ENCODE measurements at regions not wholly inside any gene's neighbourhood (a gene's known extent, or its start where the extent isn't known, plus 50 kb on each side); places are given as distances from the start of the nearest gene placed in this dataset.

DNA sequence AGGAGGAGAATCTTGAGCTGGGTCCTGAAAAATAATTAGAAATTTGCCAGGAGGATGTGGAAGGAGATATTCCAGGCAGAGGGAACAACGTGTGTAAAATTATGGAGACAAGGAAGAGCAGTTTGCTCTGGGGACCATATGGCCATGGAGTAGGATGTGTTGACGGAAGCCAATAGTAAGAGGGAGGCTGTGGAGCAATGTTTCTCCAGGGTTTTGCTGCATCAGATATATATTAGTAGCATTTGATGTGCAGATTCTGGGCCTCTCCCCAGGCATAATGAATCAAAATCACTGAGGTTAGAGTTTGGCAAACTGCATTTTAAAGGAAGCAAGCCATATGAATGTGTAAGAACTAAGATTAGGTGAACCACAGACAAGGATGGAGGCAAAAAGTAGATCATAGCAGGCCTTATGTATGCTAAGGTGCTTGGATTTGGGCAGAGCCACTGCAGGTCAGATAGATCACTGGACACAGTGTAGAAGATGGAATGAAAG is 192.9 kb upstream of the IL12A start:
- in situ Hi-C loops (cut with HindIII; ENCODE audit: low sequenced_read_pairs) = no loop called here
- TF ChIP-seq, protein P1, sequence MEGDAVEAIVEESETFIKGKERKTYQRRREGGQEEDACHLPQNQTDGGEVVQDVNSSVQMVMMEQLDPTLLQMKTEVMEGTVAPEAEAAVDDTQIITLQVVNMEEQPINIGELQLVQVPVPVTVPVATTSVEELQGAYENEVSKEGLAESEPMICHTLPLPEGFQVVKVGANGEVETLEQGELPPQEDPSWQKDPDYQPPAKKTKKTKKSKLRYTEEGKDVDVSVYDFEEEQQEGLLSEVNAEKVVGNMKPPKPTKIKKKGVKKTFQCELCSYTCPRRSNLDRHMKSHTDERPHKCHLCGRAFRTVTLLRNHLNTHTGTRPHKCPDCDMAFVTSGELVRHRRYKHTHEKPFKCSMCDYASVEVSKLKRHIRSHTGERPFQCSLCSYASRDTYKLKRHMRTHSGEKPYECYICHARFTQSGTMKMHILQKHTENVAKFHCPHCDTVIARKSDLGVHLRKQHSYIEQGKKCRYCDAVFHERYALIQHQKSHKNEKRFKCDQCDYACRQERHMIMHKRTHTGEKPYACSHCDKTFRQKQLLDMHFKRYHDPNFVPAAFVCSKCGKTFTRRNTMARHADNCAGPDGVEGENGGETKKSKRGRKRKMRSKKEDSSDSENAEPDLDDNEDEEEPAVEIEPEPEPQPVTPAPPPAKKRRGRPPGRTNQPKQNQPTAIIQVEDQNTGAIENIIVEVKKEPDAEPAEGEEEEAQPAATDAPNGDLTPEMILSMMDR (IDR thresholded peaks at IDR 0.05; ENCODE audit: low read depth, low read length) = no peak
- H3K4me3 ChIP-seq (ENCODE audit: low read depth, low read length) = no peak overlapping the region
- DNase-seq (ENCODE audit: low read depth, low spot score) = peak; percentile 26

DNA sequence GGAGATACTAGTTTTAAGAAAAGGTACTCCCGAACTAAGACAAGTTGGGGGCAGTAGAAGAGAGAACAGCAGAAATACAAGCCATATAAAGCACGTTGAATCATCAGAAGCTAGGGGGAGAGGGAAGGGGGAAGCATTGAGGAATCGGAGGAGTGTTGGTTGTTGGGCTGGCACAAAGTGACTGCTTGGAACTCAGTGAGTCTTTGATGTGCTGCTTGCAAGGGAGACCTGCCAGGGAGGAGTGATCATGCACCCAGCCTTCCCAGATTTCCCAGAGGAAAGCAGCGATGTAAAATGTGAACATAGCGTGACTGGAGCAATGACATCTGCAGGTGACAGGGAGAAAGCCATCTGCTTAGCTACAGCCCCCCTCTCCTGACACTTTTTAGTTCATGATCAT is 192.4 kb upstream of the IL12A start:
- TF ChIP-seq, protein P1 (IDR thresholded peaks at IDR 0.05; ENCODE audit: low read depth, low read length) = no peak
- in situ Hi-C loops (cut with HindIII; ENCODE audit: low sequenced_read_pairs) = no loop called here
- DNase-seq (ENCODE audit: low read depth, low spot score) = no peak
- H3K4me3 ChIP-seq (ENCODE audit: low read depth, low read length) = no peak overlapping the region

DNA sequence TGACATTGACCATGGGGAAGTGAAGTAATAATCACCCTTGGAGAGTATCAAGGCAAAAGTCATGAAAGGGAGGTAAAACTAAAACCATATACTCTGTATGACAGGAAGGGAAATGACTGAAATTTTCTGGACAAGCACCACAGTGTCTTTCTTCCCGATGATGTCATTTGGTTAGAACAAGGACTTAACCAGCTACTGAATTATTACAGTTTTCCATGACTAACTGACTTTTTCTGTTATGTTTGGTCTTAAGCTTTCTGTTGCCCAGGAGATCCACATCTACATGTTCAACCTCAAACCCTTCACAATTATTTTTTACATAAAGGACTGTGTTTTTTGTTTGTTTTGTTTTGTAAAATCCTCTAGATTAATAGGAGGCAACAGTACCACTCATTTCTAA is 191.9 kb upstream of the IL12A start:
- TF ChIP-seq, protein P1 (IDR thresholded peaks at IDR 0.05; ENCODE audit: low read depth, low read length) = no peak
- peak; percentile 94 for DNase-seq (ENCODE audit: low read depth, low spot score)
- in situ Hi-C loops (cut with HindIII; ENCODE audit: low sequenced_read_pairs) = no loop called here
- H3K4me3 ChIP-seq (ENCODE audit: low read depth, low read length) = no peak overlapping the region

DNA sequence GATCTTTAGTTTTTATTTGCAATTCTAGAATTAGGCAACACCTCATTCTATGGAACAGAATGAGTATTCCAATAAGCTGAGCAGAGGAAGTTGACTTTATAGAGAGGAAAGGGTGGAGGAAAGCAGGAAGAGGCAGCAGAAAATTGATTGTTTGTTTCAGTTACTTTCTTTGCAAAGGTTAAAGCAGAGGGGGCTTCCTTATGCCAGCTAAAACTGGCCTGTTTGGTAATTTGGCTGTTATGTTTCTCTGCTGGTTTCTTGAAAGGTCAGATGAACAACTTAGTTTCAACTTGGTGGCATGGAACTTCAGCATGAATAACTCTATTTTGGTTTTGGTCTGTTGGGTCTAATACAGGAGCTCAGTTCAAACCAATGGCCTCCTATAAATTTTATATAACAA is 190.9 kb upstream of the IL12A start:
- in situ Hi-C loops (cut with HindIII; ENCODE audit: low sequenced_read_pairs) = no loop called here
- TF ChIP-seq, protein P1 (IDR thresholded peaks at IDR 0.05; ENCODE audit: low read depth, low read length) = no peak
- no peak for DNase-seq (ENCODE audit: low read depth, low spot score)
- H3K4me3 ChIP-seq (ENCODE audit: low read depth, low read length) = no peak overlapping the region

DNA sequence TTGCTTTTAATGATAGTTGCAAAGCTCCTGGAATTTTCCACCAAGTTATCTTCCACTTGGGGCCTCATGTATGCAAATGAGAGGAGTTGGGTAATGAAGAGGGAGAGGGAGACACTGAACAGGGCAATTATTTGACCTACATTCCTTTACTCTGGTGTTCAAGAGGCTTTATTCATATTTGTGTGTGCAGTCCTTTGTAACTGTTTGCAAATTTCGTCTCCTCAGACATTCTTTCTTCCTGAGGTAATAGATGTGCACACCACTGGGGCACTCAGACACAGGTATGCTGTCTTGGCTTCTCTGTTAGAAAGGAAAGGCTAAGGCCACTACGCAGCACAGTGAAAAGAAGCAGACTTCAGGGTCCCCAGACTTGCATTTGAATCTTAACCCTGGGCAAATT is 189.7 kb upstream of the IL12A start:
- peak; percentile 70 for DNase-seq (ENCODE audit: low read depth, low spot score)
- TF ChIP-seq, protein P1 (IDR thresholded peaks at IDR 0.05; ENCODE audit: low read depth, low read length) = no peak
- H3K4me3 ChIP-seq (ENCODE audit: low read depth, low read length) = no peak overlapping the region
- in situ Hi-C loops (cut with HindIII; ENCODE audit: low sequenced_read_pairs) = no loop called here

DNA sequence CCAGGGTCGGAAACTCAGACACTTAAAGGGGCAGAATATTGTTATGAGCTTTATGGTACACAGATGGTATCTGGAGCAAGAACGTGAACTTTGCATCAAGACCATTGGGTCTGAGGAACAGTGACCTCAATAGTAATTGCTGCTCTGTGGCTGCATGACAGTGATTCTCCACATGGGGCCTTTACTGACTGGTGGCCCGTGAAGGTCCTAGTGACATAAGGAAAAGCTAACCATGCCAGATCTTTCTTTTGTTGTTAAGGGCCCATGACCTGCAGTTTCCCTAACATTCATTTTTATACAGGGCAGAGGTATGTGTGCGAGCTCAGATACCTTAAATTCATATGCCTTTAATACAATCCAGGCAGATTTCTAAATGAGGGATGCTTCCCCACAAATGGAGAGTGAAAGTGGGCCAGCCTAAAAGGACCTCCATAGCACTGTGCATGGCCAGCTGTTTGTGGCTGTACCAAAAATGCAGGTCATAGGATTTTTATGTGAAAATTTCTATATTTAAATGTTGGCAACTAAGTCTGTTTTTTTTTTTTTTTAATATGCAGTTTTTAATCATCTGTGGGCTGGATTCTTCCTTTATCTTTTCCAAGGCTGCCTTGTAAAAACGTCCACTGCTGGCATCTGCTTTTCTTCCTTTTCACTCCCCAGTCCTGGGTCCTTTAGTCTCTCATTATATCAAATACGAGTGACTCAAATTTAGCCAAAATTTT is 188.0 kb upstream of the IL12A start:
- in situ Hi-C loops (cut with HindIII; ENCODE audit: low sequenced_read_pairs) = no loop called here
- no peak overlapping the region for H3K4me3 ChIP-seq (ENCODE audit: low read depth, low read length)
- TF ChIP-seq, protein P1 (IDR thresholded peaks at IDR 0.05; ENCODE audit: low read depth, low read length) = no peak
- no peak for DNase-seq (ENCODE audit: low read depth, low spot score)
